ENCODE measurements at regions not wholly inside any gene's neighbourhood (a gene's known extent, or its start where the extent isn't known, plus 50 kb on each side); places are given as distances from the start of the nearest gene placed in this dataset.

- TF ChIP-seq POLR2A (IDR thresholded peaks at IDR 0.05), result no peak
- no peak for TF ChIP-seq CTCF (IDR thresholded peaks at IDR 0.05)
Observed at GRCh38 chr6:128659276-128659675, 138.9 kb upstream of the PTPRK start.
